ENCODE measurements at regions not wholly inside any gene's neighbourhood (a gene's known extent, or its start where the extent isn't known, plus 50 kb on each side); places are given as distances from the start of the nearest gene placed in this dataset.

DNA sequence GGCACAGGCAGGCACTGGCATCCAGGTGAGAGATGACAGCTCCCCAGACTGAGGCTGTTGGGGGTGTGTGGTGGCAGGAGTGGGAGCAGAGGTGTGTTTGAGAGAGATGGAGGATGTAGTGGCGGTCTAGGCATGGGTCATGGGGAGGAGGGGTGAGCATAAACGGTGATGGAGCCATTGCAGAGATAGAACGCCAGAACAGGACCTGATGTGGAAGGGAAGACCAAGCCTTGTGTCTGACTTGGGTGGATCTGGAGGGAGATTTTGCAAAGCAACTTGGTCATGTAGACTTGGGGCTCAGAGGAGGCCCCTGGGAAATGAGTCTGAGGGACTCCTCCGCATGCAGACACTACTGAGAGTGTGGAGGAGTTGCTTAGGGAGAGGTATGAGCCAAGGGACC, 50.0 kb upstream of the CLDN5 start:
- BruUV-seq (replicated peaks): no TSS peak
- peaks cover 93% of the 10 kb centered on the region for H3K27me3 Mint-ChIP-seq (ENCODE audit: unreplicated experiment)
- TF ChIP-seq, protein P1, sequence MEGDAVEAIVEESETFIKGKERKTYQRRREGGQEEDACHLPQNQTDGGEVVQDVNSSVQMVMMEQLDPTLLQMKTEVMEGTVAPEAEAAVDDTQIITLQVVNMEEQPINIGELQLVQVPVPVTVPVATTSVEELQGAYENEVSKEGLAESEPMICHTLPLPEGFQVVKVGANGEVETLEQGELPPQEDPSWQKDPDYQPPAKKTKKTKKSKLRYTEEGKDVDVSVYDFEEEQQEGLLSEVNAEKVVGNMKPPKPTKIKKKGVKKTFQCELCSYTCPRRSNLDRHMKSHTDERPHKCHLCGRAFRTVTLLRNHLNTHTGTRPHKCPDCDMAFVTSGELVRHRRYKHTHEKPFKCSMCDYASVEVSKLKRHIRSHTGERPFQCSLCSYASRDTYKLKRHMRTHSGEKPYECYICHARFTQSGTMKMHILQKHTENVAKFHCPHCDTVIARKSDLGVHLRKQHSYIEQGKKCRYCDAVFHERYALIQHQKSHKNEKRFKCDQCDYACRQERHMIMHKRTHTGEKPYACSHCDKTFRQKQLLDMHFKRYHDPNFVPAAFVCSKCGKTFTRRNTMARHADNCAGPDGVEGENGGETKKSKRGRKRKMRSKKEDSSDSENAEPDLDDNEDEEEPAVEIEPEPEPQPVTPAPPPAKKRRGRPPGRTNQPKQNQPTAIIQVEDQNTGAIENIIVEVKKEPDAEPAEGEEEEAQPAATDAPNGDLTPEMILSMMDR (IDR thresholded peaks at IDR 0.05; ENCODE audit: unreplicated experiment): no peak
- no peak overlapping the region for H3K27ac Mint-ChIP-seq (ENCODE audit: unreplicated experiment)
- H3K4me1 Mint-ChIP-seq (ENCODE audit: low read depth, unreplicated experiment): no peaks in the 10 kb centered on the region
- CTCF ChIA-PET: no interaction called here
- H3K9me3 Mint-ChIP-seq (ENCODE audit: low read depth, unreplicated experiment): no peaks in the 10 kb centered on the region
- intact Hi-C loops (cut with micrococcal nuclease; ENCODE audit: unreplicated experiment): no loop called here
- DNase-seq: no peak
- no peaks in the 10 kb centered on the region for H3K36me3 Mint-ChIP-seq (ENCODE audit: insufficient read depth, unreplicated experiment)
- H3K4me3 Mint-ChIP-seq (ENCODE audit: low read depth, unreplicated experiment): no peak overlapping the region

DNA sequence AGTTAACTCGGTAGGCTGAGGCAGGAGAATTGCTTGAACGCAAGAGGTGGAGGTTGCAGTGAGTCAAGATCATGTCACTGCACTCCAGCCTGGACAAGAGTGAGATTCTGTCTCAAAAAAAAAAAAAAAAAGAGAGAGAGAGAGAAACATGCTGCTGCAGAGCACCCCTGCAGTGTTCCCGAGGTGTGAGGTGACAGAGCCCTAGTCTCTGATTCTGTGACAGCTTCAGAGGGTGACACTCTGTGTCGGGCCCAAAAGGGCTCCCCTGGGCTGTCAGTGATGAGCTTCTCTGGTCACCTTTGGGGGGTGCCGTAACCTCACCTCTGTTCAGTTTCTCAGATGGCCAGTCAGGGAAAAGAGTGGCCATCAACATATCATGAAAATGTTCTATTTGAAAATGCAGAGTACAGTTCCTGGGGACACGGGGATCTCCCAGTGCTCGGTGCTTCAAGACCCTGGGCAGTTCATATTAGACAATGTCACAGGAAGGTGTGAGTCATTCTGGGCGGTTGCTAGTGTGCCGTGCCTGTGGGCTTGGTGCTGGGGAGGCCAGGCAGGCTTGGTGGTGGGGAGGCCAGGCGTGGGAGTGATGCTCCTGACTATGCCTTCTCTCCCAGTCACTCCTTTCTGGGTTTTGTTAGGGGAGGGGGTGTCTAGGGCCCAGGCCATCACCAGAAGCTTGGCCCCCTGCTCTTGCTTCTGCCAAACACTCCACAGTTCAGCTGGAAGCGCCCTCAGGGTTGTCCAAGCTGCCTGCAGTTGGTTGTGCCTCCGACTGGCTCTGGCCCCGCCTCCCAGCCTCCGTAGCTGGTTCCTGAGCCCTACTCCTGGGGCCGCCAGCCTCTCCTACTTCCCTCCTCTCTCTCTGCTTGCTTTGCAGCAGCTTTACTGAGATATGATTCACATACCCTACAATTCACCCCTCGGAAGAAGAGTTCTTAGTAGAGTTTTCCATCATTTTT, 52.5 kb upstream of the CLDN5 start:
- Mint-ChIP-seq H3K4me1 (ENCODE audit: low read depth, unreplicated experiment) (no peaks in the 10 kb centered on the region), H3K27me3 (ENCODE audit: unreplicated experiment) (peaks cover 70% of the 10 kb centered on the region), H3K4me3 (ENCODE audit: low read depth, unreplicated experiment) (no peak overlapping the region), H3K27ac (ENCODE audit: unreplicated experiment) (no peak overlapping the region), H3K36me3 (ENCODE audit: insufficient read depth, unreplicated experiment) (no peaks in the 10 kb centered on the region), H3K9me3 (ENCODE audit: low read depth, unreplicated experiment) (no peaks in the 10 kb centered on the region)
- intact Hi-C loops (cut with micrococcal nuclease; ENCODE audit: unreplicated experiment): no loop called here
- CTCF ChIA-PET: interaction anchor here (0.7 kb wide), 1 partner anchor 99 kb away, joined by 5 read pairs; no protein-coding TSS in a partner anchor
- TF ChIP-seq, protein P1 (IDR thresholded peaks at IDR 0.05; ENCODE audit: unreplicated experiment): no peak
- BruUV-seq (replicated peaks): no TSS peak
- DNase-seq: peak; percentile 13

DNA sequence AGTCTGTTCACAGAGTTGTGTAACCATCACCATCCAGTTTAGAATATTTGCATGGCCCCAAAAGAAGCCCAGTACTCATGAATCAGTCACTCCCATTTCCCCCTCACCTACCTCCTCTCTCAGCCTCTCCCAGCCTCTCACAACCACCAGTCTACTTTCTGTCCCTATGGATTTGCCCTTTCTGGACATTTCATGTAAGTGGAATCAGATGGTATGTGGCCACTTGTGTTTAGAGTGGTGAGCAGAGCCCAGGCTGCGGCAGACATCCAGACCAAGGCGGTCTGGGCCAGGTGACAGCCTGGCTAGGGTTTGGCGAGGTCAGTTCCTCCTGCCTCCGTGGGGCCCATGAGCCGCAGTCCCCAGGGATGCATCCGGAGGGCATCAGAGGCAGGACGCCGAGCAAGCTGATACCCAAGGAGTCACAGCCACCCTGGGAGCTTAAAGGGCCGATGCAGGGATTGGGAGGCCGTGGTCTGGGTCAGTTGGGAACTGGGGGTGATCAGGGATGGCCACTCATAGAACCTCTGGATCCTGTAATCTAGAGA, 53.3 kb upstream of the CLDN5 start:
- TF ChIP-seq, protein P1 (IDR thresholded peaks at IDR 0.05; ENCODE audit: unreplicated experiment): no peak
- peaks cover 72% of the 10 kb centered on the region for H3K27me3 Mint-ChIP-seq (ENCODE audit: unreplicated experiment)
- H3K4me3 Mint-ChIP-seq (ENCODE audit: low read depth, unreplicated experiment): no peak overlapping the region
- no peak for DNase-seq
- no TSS peak for BruUV-seq (replicated peaks)
- CTCF ChIA-PET: no interaction called here
- no peaks in the 10 kb centered on the region for H3K36me3 Mint-ChIP-seq (ENCODE audit: insufficient read depth, unreplicated experiment)
- no peaks in the 10 kb centered on the region for H3K9me3 Mint-ChIP-seq (ENCODE audit: low read depth, unreplicated experiment)
- intact Hi-C loops (cut with micrococcal nuclease; ENCODE audit: unreplicated experiment): no loop called here
- H3K27ac Mint-ChIP-seq (ENCODE audit: unreplicated experiment): no peak overlapping the region
- H3K4me1 Mint-ChIP-seq (ENCODE audit: low read depth, unreplicated experiment): no peaks in the 10 kb centered on the region

DNA sequence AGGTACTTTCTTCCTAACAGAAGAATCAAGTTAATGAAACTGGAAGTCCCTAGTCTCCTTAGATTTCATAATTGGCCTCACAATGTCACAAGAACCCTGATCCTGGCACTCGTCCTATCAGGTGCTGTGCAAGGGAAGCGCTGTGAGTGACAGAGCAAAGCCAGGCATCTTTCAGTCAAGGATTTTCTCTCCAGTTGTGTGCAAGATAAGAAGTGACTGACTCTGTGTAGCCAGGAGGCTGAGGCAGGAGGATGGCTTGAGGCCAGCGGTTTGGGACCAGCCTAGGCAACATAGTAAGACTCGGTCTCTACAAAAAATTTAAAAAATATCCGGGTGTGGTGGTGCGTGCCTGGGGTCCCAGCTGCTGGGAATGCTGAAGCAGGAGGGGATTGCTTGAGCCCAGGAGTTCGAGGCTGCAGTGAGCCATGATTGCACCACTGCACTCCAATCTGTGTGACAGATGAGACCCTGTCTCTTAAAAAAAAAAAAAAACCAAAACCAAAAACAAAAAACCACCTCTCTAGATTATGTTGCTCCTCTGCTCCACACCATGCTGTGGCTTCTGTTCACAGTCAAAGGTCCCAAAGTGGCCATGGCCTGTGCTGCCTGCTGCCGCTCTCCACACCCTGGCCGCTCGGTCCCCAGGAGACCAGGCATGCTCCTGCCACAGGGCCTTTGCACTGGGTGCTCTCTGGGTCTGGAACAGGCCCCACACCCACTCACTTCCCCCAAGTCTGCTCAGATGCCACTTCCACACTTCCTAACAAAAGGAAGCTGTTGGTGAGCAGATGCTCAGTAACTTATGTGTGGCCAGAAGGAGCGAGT, 54.2 kb upstream of the CLDN5 start:
- peaks cover 66% of the 10 kb centered on the region for H3K27me3 Mint-ChIP-seq (ENCODE audit: unreplicated experiment)

More for the DNA sequence above, 54.2 kb upstream of the CLDN5 start:
- no peak for DNase-seq
- no peaks in the 10 kb centered on the region for H3K9me3 Mint-ChIP-seq (ENCODE audit: low read depth, unreplicated experiment)
- CTCF ChIA-PET: no interaction called here
- no peaks in the 10 kb centered on the region for H3K4me1 Mint-ChIP-seq (ENCODE audit: low read depth, unreplicated experiment)
- H3K36me3 Mint-ChIP-seq (ENCODE audit: insufficient read depth, unreplicated experiment): no peaks in the 10 kb centered on the region
- BruUV-seq (replicated peaks): no TSS peak
- TF ChIP-seq, protein P1 (IDR thresholded peaks at IDR 0.05; ENCODE audit: unreplicated experiment): no peak
- no peak overlapping the region for H3K4me3 Mint-ChIP-seq (ENCODE audit: low read depth, unreplicated experiment)
- intact Hi-C loops (cut with micrococcal nuclease; ENCODE audit: unreplicated experiment): no loop called here
- H3K27ac Mint-ChIP-seq (ENCODE audit: unreplicated experiment): no peak overlapping the region

All from Calu3 (cell line).